Activated T-helper 1 cell treated with anti-CD3 and anti-CD28 coated beads, Interleukin-12 subunit alpha, Interleukin-12 subunit beta, Interleukin-2, Interleukin-4 antibody, amounts not matched to agents 30 ng/mL and 10 ng/mL and 1 ng/mL, durations not matched to agents 14 hours and 24 hours and 36 hours (primary cell): ENCODE measurements at regions not wholly inside any gene's neighbourhood (a gene's known extent, or its start where the extent isn't known, plus 50 kb on each side); places are given as distances from the start of the nearest gene placed in this dataset.
"Not testable (repeated sequence)": the region's sequence is repeated elsewhere in the genome, so short reads cannot be mapped to it uniquely, and the experiment has no call there.

Experiments
- DNase-seq: peaks from one replicate; pipeline ENCODE4 v3.0.0; 2021; ENCODE audit warnings: low spot score
- H3K27ac Mint-ChIP-seq: one replicate; pipeline ENCODE4 v1.8.0; 2021; ENCODE audit warnings: mild to moderate bottlenecking, mixed read lengths
- H3K27me3 Mint-ChIP-seq: one replicate; pipeline ENCODE4 v1.8.0; 2022; ENCODE audit warnings: mild to moderate bottlenecking, moderate library complexity, mixed read lengths; ENCODE audit not compliant: insufficient read depth
- H3K36me3 Mint-ChIP-seq: one replicate; pipeline ENCODE4 v1.8.0; 2021; ENCODE audit warnings: low read depth, mixed read lengths
- H3K4me1 Mint-ChIP-seq: one replicate; pipeline ENCODE4 v1.8.0; 2021; ENCODE audit warnings: low read depth, mixed read lengths
- H3K4me3 Mint-ChIP-seq: one replicate; pipeline ENCODE4 v1.8.0; 2021; ENCODE audit warnings: mild to moderate bottlenecking, moderate library complexity, mixed read lengths
- H3K9me3 Mint-ChIP-seq: one replicate; pipeline ENCODE4 v1.8.0; 2021; ENCODE audit warnings: mixed read lengths
- intact Hi-C: fragments of 100-400 bp; cut with micrococcal nuclease; formaldehyde crosslinking; loops from one replicate; pipeline ENCODE4 v1.15.1; 2024

DNA sequence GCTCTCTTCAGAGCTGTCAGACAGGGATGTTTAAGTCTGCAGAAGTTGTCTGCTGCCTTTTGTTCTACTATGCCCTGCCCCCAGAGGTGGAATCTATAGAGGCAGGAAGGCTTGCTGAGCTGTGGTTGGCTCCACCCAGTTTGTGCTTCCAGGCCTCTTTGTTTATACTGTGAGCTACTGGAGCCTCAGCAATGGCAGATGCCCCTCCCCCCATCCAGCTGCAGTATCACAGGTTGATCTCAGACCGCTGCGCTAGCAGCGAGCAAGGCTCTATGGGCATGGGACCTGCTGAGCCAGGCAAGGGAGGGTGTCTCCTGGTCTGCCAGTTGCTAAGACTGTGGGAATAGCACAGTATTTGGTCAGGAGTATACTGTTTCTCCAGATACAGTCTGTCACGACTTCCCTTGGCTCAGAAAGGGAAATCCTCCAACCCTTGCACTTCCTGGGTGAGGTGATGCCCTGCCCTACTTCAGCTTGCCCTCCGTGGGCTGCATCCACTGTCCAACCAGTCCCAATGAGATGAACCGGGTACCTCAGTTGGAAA is 175.2 kb upstream of the TACR1 start:
- DNase-seq, H3K4me3 Mint-ChIP-seq, H3K27me3 Mint-ChIP-seq, H3K9me3 Mint-ChIP-seq, intact Hi-C loops, H3K36me3 Mint-ChIP-seq, H3K4me1 Mint-ChIP-seq, H3K27ac Mint-ChIP-seq: not testable (repeated sequence)

DNA sequence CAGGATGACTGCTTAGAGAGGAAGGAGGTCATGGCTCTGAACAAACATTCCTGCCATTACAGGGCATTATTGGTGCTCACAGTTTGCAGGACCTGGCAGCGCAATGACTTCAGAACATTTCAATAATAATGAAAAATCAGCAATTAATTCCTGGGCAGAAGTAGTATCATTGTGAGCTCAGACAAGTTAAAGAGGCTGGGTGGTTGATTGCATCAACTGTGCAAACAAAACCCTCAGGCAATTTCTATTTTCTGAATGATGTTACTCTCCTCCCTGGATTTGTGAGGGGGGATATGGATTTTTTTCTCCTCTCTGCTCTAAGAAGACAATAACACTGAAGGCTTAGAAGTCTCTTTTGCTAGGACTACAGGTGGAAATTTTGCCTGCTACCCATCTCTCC is 168.1 kb upstream of the TACR1 start:
- Mint-ChIP-seq H3K4me1 (no peaks in the 10 kb centered on the region), H3K27ac (no peak overlapping the region), H3K4me3 (no peak overlapping the region), H3K36me3 (no peaks in the 10 kb centered on the region), H3K9me3 (no peaks in the 10 kb centered on the region), H3K27me3 (no peaks in the 10 kb centered on the region)
- intact Hi-C loops: no loop called here
- DNase-seq: no peak

DNA sequence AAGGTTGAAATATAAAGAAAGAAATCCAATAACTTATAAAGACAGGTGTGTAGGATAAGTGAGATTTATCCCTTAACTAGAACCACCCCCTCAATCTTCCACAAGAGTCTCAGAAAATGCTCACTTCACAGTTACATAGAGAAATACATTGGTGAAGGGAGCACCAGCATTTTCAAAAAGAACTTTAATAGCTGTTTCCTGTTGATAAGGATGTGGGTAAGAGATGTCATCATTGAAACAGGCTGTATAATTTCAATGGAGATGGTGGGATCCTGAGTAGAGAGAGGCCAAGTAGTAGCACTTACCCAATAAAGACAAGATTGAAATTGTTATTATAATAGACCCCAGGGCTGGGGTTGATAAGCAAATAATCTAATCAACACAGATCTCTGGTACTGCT is 162.2 kb upstream of the TACR1 start:
- Mint-ChIP-seq H3K27me3 (no peaks in the 10 kb centered on the region), H3K27ac (no peak overlapping the region), H3K36me3 (no peaks in the 10 kb centered on the region), H3K4me1 (no peaks in the 10 kb centered on the region), H3K9me3 (no peaks in the 10 kb centered on the region), H3K4me3 (no peak overlapping the region)
- intact Hi-C loops: no loop called here
- DNase-seq: no peak

DNA sequence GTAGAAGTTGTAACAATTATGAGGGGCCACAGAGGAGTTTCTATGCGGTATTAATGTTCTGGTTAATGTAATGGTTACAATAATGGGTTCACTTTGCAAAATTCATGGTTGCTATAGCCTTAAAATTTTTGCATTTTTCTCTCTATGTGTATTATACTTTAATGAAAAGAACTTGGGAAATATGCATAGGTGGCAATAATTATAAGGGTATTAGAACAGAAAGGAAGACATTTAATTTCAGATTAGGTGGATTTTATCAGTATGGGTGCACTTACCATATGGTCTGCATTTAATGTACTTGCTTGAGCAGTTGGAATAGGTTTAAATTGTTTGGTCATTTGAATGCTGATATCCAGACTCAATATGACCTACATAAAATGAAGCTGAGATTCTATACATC is 161.6 kb upstream of the TACR1 start:
- Mint-ChIP-seq H3K4me1 (no peaks in the 10 kb centered on the region), H3K4me3 (no peak overlapping the region), H3K27ac (no peak overlapping the region), H3K36me3 (no peaks in the 10 kb centered on the region), H3K27me3 (no peaks in the 10 kb centered on the region), H3K9me3 (no peaks in the 10 kb centered on the region)
- intact Hi-C loops: no loop called here
- DNase-seq: no peak

DNA sequence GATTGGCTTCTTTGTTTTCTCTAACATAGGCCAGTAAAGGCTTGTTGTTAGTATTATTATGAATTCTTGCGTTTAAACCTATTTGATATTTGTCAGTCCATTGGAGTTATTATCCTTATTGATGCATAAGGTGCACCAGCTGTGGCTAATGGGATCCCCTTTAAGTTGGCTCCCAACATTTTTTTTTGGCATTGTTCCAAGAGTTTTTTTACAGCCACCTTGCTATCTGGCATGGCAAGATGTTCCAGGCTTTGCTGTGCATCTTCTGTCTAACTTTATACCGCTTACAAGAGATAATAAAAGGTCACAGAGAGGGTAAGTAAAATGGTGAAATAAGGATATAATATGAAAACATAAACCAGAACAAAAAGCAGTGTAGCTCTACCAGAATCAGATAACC is 157.5 kb upstream of the TACR1 start:
- H3K4me3 Mint-ChIP-seq: no peak overlapping the region
- no peak overlapping the region for H3K27ac Mint-ChIP-seq
- no peaks in the 10 kb centered on the region for H3K27me3 Mint-ChIP-seq
- no peak for DNase-seq
- no peaks in the 10 kb centered on the region for H3K36me3 Mint-ChIP-seq
- intact Hi-C loops: no loop called here
- H3K9me3 Mint-ChIP-seq: no peaks in the 10 kb centered on the region
- H3K4me1 Mint-ChIP-seq: no peaks in the 10 kb centered on the region

DNA sequence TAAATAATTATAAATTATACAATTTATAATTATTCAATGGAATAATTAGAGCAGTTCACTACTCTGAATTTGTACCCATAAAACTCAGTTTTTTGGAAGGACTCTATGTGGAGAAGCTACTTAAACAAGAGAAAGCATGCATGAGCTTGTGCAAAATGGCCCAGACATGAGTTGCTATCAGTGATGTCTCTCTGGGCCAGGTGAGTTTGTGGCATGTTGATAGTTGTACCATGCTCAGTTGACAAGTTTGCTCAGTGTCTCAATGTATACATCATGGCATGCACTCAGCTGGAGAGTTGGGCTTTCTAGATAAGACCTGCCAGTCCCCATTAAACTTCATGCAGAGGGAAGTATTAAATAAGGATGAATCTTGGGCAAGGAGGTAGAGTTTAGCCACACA is 153.8 kb upstream of the TACR1 start:
- H3K4me1 Mint-ChIP-seq: no peaks in the 10 kb centered on the region
- H3K9me3 Mint-ChIP-seq: no peaks in the 10 kb centered on the region
- H3K27me3 Mint-ChIP-seq: no peaks in the 10 kb centered on the region
- intact Hi-C loops: no loop called here
- H3K36me3 Mint-ChIP-seq: no peaks in the 10 kb centered on the region
- no peak overlapping the region for H3K27ac Mint-ChIP-seq
- no peak overlapping the region for H3K4me3 Mint-ChIP-seq
- DNase-seq: no peak

DNA sequence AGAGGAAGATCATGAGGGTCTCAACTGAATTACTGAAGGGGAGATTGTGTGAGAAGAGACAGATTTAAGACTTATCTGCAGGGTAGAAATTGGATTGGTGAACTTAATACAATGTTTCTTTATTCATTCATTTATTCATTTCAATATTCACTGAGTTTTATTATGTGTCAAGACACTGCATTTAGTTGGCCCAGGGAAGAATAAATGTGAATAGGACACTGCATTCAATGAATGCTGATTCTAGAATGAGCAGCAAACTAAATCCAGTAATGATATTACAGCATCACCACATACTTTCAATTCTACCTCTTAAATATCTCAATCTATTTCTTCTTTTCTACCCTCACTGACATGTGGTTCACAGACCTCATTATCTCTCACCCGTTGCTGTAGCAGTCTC is 149.0 kb upstream of the TACR1 start:
- H3K27me3 Mint-ChIP-seq: no peaks in the 10 kb centered on the region
- intact Hi-C loops: no loop called here
- DNase-seq: no peak
- no peaks in the 10 kb centered on the region for H3K9me3 Mint-ChIP-seq
- no peak overlapping the region for H3K4me3 Mint-ChIP-seq
- H3K27ac Mint-ChIP-seq: no peak overlapping the region
- no peaks in the 10 kb centered on the region for H3K36me3 Mint-ChIP-seq
- H3K4me1 Mint-ChIP-seq: no peaks in the 10 kb centered on the region

DNA sequence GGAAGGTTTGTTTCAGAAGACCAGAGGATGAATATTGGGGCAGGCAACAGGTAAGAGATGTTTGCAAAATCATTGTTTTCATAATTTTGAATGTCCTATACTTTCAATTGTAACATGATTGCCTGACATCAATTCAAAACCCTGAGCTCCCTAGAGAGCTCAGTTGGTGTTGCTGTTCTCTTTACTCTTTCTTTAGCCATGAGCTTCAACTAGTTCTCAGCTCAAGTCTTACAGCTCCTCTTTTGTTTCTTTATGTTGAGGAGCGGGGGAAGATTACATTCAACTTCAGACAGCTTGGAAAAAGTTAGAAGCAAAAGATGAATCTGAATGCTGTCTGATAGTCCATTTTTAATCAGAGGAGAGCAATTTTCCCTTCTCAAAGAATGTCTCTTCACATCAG is 144.8 kb upstream of the TACR1 start:
- intact Hi-C loops: no loop called here
- H3K9me3 Mint-ChIP-seq: no peaks in the 10 kb centered on the region
- H3K4me3 Mint-ChIP-seq: no peak overlapping the region
- H3K36me3 Mint-ChIP-seq: no peaks in the 10 kb centered on the region
- no peak overlapping the region for H3K27ac Mint-ChIP-seq
- H3K27me3 Mint-ChIP-seq: no peaks in the 10 kb centered on the region
- no peaks in the 10 kb centered on the region for H3K4me1 Mint-ChIP-seq
- DNase-seq: no peak

DNA sequence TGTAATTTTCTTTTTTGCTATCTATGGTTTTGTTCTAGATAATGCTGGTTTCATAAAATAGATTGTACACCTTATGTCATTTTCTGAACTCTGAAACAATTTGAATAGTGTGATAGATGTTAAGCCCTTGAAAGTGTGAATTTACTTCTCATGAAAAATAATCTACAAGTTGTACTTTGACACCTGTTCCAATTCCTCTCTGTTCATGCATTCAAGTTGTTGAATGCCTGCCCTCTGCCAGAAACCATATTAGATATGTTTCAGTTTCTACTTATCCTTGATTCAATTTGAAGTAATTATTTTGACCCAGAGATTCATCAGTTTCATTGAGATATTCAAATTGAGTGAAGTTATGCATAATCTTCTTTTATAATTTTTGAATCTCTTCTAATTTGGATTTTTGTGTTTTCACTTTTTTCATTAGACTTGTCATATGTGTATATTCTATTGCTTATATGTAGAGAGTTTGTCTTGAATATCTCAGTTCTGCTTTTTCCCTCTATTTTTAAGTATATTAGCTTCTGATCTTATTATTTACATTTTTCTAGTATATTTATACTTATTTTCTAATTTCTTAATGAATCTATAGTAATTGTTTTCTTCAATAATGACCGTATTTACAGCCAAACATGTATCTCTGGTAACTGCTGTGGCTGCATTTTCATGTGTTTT is 143.3 kb upstream of the TACR1 start:
- Mint-ChIP-seq H3K27me3 (no peaks in the 10 kb centered on the region), H3K9me3 (no peaks in the 10 kb centered on the region)

DNA sequence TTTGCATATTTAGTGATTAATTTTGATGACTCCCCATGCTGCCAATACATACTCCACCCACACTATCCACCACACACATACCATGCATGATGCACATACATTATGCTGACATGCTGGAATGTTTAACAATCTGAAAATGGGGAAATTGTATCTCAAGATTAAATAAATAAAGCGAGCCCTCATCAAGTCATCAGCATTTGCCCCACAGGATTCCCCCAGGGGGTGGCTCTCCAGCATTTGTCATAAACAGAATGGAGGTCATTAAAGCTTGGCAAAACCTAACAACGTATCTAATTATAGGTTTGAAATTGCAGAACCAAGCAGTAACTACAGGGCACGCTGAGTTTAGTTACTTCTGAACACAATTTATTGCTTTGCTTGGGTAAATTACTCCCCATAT is 141.2 kb upstream of the TACR1 start:
- Mint-ChIP-seq H3K4me3 (no peak overlapping the region), H3K27me3 (no peaks in the 10 kb centered on the region), H3K9me3 (no peaks in the 10 kb centered on the region), H3K4me1 (no peaks in the 10 kb centered on the region), H3K36me3 (no peaks in the 10 kb centered on the region), H3K27ac (no peak overlapping the region)
- intact Hi-C loops: no loop called here
- DNase-seq: no peak

More for the DNA sequence above, 143.3 kb upstream of the TACR1 start:
- Mint-ChIP-seq H3K36me3 (no peaks in the 10 kb centered on the region), H3K4me1 (no peaks in the 10 kb centered on the region), H3K4me3 (no peak overlapping the region), H3K27ac (no peak overlapping the region)
- no peak for DNase-seq
- intact Hi-C loops: no loop called here

DNA sequence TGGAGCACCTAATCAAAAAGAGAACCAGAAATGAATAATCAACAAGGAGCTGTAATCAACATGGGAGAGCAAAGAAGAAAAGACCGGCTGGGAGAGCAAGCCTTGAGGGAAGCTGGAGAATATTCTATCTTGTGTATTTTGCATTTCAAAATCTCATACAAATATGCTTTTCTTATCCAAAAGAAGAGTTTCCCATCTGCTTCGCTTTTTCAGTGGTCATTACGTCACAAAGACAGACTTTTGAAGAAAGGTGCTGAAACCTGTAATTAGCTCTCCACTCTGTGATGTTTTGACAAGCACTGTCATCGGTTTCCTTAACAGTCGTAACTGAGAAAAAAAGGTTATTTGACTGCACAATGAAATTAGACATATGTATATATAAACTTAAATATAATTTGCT is 139.1 kb upstream of the TACR1 start:
- DNase-seq: no peak
- Mint-ChIP-seq H3K36me3 (no peaks in the 10 kb centered on the region), H3K27ac (no peak overlapping the region), H3K9me3 (no peaks in the 10 kb centered on the region), H3K27me3 (no peaks in the 10 kb centered on the region), H3K4me1 (no peaks in the 10 kb centered on the region), H3K4me3 (no peak overlapping the region)
- intact Hi-C loops: no loop called here

DNA sequence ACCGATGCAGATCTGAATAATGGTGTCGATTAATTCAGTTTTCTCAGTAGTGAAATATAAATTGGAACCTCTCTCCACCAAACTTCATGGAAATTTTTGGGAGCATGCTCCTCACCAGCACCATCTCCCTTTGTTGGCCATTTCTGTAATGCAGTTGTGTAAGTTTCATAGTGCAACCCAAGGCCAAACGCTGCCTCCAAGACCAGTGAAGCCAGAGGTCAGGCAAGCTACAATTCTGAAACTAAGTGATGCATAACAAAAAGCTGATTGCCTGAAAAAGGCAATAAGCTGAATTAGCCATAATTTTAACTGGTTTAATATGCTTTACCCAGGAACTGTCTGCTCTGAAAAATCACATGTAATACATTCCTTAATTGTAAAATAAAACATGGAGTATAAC is 138.3 kb upstream of the TACR1 start:
- H3K36me3 Mint-ChIP-seq: no peaks in the 10 kb centered on the region
- H3K27me3 Mint-ChIP-seq: no peaks in the 10 kb centered on the region
- H3K27ac Mint-ChIP-seq: no peak overlapping the region
- intact Hi-C loops: no loop called here
- H3K9me3 Mint-ChIP-seq: no peaks in the 10 kb centered on the region
- no peak for DNase-seq
- no peak overlapping the region for H3K4me3 Mint-ChIP-seq
- no peaks in the 10 kb centered on the region for H3K4me1 Mint-ChIP-seq

DNA sequence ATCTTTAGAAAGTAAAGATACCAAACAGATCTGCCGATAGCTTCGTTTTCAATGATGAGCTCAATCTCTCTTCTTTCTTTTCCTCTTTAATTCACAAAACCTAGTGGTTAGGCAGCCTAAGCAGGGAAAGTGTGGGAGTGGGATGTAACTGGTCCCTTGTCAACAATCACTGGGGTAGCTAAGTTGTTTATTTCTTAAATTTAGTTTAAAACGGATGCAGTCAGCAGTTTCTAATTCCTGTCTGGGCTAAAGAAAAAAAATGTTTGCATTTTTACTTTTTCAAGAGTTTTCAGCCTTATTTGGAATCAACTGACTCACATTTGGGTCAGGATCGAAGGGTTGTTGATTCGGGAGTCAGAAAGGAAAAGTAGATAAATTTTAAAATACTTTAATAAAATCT is 137.7 kb upstream of the TACR1 start:
- Mint-ChIP-seq H3K27me3 (no peaks in the 10 kb centered on the region), H3K4me3 (no peak overlapping the region), H3K27ac (no peak overlapping the region), H3K4me1 (no peaks in the 10 kb centered on the region), H3K9me3 (no peaks in the 10 kb centered on the region), H3K36me3 (no peaks in the 10 kb centered on the region)
- DNase-seq: no peak
- intact Hi-C loops: no loop called here

DNA sequence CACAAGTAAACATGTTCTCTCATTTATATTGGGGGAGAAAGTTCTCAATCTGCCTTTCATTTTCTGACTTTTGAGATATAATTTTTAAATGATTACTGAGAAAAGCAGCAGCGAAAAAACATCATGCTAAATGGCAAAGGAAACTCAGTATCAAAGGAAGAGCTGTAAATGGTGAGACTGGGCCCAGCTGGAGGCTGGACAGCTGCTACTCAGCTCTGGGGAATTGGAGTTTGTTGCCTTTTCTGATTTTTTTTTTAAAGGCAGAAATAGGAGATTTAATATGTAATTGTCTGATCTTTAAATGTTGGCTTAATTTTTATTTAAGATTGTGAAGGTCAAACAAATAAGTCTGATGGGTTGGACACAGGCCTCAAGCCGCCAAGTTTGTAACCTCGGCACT is 137.1 kb upstream of the TACR1 start:
- no peaks in the 10 kb centered on the region for H3K9me3 Mint-ChIP-seq
- H3K27ac Mint-ChIP-seq: no peak overlapping the region
- no peaks in the 10 kb centered on the region for H3K36me3 Mint-ChIP-seq
- intact Hi-C loops: no loop called here
- no peaks in the 10 kb centered on the region for H3K27me3 Mint-ChIP-seq
- no peak for DNase-seq
- no peak overlapping the region for H3K4me3 Mint-ChIP-seq
- no peaks in the 10 kb centered on the region for H3K4me1 Mint-ChIP-seq
